ENCODE measurements at regions not wholly inside any gene's neighbourhood (a gene's known extent, or its start where the extent isn't known, plus 50 kb on each side); places are given as distances from the start of the nearest gene placed in this dataset.

DNA sequence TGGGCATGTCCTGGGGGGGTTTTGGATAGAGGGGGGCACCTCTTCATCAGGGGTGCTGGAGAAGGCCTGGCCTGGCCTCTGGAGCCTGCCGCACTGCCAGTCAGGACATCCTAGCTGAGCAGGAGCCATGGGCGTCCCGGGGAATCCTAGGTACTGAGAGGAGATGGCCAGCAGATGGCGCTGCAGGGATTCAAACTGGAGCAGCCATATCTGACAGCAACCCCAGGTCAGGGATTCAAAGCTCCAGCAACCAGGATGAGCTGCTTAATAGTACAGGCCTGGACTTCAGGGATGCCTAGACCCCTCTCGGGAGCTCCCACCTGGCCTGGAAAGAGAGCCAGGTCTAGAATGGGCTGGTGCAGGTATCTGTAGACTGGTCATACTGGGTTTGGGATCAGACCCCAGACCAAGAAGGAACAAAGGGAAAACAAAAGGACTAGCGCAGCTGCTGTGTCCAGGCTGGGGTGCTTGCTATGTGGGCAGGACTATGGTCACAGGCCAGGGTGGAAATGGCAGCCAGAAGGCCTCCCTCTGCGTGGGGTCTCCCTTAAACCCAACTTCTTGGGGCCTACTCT is 306.9 kb upstream of the RBFOX1 start:
- TF ChIP-seq, protein P1, sequence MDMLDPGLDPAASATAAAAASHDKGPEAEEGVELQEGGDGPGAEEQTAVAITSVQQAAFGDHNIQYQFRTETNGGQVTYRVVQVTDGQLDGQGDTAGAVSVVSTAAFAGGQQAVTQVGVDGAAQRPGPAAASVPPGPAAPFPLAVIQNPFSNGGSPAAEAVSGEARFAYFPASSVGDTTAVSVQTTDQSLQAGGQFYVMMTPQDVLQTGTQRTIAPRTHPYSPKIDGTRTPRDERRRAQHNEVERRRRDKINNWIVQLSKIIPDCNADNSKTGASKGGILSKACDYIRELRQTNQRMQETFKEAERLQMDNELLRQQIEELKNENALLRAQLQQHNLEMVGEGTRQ (IDR thresholded peaks at IDR 0.05; ENCODE audit: low read depth, low read length): no peak
- TF ChIP-seq NFE2L2 (IDR thresholded peaks at IDR 0.05; ENCODE audit: low read depth, low read length): no peak
- no peak for TF ChIP-seq POLR2A (IDR thresholded peaks at IDR 0.05; ENCODE audit: low read depth, low read length)
- TF ChIP-seq SMC3 (IDR thresholded peaks at IDR 0.05; ENCODE audit: low read depth, low read length): no peak
- no peak for DNase-seq
- Histone ChIP-seq H3K79me1 (ENCODE audit: low read depth in 1 of 2, low read length in 2 of 2) (no peaks in the 10 kb centered on the region), H3K4me3 (ENCODE audit: insufficient read depth, low read depth, low read length) (no peak overlapping the region), H3K18ac (ENCODE audit: low read depth, low read length) (no peak overlapping the region), H2AFZ (replicated peaks; ENCODE audit: low read length, poor library complexity) (no peak overlapping the region), H2BK120ac (ENCODE audit: low read depth, low read length) (no peak overlapping the region), H3K27me3 (ENCODE audit: control insufficient read depth, insufficient read depth, low read length) (no peaks in the 10 kb centered on the region), H3K23ac (ENCODE audit: low read depth, low read length) (no peak overlapping the region), H4K8ac (ENCODE audit: low read depth in 2 of 2, low read length in 2 of 2) (no peak overlapping the region), H3K4ac (ENCODE audit: low read depth, low read length) (no peak overlapping the region), H3K56ac (ENCODE audit: extremely low read depth, insufficient read depth, low read length) (no peak overlapping the region), H3K9me1 (ENCODE audit: insufficient read depth, low read length) (no peaks in the 10 kb centered on the region), H2BK5ac (ENCODE audit: low read depth, low read length, poor library complexity, severe bottlenecking) (no peak overlapping the region), H2AK5ac (ENCODE audit: low read depth, low read length) (no peak overlapping the region), H4K91ac (ENCODE audit: insufficient read depth, low read depth, low read length) (no peak overlapping the region), H3K36me3 (ENCODE audit: control insufficient read depth, insufficient read depth, low read length) (no peaks in the 10 kb centered on the region), H3K4me1 (ENCODE audit: control insufficient read depth, insufficient read depth, low read length) (no peaks in the 10 kb centered on the region), H2BK15ac (ENCODE audit: low read depth, low read length) (no peak overlapping the region), H3K27ac (ENCODE audit: insufficient read depth, low read length) (no peak overlapping the region), H4K5ac (ENCODE audit: low read depth, low read length) (no peak overlapping the region), H2AK9ac (replicated peaks; ENCODE audit: low read depth, low read length, poor library complexity) (no peak overlapping the region), H3K9me3 (ENCODE audit: control insufficient read depth, insufficient read depth, low read length) (peaks cover 16% of the 10 kb centered on the region), H3K14ac (replicated peaks; ENCODE audit: low read depth, low read length) (no peak overlapping the region), H3K9ac (ENCODE audit: low read depth, low read length) (no peak overlapping the region), H4K20me1 (ENCODE audit: insufficient read depth, low read length) (no peaks in the 10 kb centered on the region), H3K4me2 (ENCODE audit: low read depth, low read length) (no peak overlapping the region), H2BK20ac (ENCODE audit: low read depth, low read length) (no peak overlapping the region)
- ChIA-PET CTCF (no interaction called here), POLR2A (ENCODE audit: unreplicated experiment) (no interaction called here)
- no peak for ATAC-seq (ENCODE audit: low read depth)
- dilution Hi-C loops (cut with HindIII; ENCODE audit: low sequenced_read_pairs, unreplicated experiment): no loop called here
- intact Hi-C loops (cut with micrococcal nuclease): no loop called here
- 0% methylated on average over 3 of the region's 7 CpGs; no CpG with 5 or more reads in 1 of the 2 experiments for WGBS, 2 experiments (ENCODE audit: extremely low coverage in 2 of 2, insufficient read length in 1 of 2)
- in situ Hi-C loops (cut with MboI; ENCODE audit: low sequenced_read_pairs): no loop called here
- BruUV-seq (replicated peaks): no TSS peak
